ENCODE measurements at regions not wholly inside any gene's neighbourhood (a gene's known extent, or its start where the extent isn't known, plus 50 kb on each side); places are given as distances from the start of the nearest gene placed in this dataset.

DNA sequence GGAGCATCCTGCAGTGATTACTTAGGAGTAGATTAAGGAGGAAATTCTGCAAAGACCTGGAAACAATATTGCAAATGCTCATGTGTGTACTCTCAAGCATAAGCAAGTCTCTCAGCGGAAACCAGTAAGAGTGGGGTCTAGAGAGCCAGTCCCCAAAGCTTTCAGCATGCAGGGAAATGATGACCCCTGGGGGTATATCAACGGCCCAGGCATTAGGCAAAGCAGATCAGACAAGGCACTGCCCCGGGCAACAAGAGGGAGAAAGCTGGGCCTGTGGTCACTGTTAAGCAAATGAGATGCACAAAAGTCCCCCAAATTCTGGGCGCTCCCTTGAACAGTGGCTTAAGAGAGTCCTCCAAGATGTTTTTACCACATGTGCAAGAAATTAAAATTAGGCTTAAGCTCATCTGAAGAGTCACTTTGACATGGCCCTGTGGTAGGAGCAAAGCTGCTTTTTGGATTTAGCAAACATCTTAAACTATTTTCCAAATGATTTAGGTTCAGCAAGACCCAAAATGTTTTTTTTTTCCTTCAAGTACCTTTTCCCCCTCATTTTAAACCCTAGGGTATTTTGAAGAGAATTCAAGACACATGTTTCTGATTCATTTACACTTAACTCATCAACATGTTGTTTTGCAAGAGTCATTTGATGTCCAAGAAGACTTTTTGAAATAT, 457.1 kb upstream of the TBX3 start:
- TF ChIP-seq, protein P1, sequence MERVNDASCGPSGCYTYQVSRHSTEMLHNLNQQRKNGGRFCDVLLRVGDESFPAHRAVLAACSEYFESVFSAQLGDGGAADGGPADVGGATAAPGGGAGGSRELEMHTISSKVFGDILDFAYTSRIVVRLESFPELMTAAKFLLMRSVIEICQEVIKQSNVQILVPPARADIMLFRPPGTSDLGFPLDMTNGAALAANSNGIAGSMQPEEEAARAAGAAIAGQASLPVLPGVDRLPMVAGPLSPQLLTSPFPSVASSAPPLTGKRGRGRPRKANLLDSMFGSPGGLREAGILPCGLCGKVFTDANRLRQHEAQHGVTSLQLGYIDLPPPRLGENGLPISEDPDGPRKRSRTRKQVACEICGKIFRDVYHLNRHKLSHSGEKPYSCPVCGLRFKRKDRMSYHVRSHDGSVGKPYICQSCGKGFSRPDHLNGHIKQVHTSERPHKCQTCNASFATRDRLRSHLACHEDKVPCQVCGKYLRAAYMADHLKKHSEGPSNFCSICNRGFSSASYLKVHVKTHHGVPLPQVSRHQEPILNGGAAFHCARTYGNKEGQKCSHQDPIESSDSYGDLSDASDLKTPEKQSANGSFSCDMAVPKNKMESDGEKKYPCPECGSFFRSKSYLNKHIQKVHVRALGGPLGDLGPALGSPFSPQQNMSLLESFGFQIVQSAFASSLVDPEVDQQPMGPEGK (CRISPR knock-in tag; IDR thresholded peaks at IDR 0.05; ENCODE audit: borderline replicate concordance), result no peak
- TF ChIP-seq, protein P2, sequence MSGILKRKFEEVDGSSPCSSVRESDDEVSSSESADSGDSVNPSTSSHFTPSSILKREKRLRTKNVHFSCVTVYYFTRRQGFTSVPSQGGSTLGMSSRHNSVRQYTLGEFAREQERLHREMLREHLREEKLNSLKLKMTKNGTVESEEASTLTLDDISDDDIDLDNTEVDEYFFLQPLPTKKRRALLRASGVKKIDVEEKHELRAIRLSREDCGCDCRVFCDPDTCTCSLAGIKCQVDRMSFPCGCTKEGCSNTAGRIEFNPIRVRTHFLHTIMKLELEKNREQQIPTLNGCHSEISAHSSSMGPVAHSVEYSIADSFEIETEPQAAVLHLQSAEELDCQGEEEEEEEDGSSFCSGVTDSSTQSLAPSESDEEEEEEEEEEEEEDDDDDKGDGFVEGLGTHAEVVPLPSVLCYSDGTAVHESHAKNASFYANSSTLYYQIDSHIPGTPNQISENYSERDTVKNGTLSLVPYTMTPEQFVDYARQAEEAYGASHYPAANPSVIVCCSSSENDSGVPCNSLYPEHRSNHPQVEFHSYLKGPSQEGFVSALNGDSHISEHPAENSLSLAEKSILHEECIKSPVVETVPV (CRISPR knock-in tag; IDR thresholded peaks at IDR 0.05), result no peak
- no peak for TF ChIP-seq BACH2 (CRISPR knock-in tag; IDR thresholded peaks at IDR 0.05; ENCODE audit: borderline replicate concordance)
- TF ChIP-seq OSR1 (CRISPR knock-in tag; IDR thresholded peaks at IDR 0.05), result no peak
- no peak for TF ChIP-seq RARB (CRISPR knock-in tag; IDR thresholded peaks at IDR 0.05)
- TF ChIP-seq, protein P3, sequence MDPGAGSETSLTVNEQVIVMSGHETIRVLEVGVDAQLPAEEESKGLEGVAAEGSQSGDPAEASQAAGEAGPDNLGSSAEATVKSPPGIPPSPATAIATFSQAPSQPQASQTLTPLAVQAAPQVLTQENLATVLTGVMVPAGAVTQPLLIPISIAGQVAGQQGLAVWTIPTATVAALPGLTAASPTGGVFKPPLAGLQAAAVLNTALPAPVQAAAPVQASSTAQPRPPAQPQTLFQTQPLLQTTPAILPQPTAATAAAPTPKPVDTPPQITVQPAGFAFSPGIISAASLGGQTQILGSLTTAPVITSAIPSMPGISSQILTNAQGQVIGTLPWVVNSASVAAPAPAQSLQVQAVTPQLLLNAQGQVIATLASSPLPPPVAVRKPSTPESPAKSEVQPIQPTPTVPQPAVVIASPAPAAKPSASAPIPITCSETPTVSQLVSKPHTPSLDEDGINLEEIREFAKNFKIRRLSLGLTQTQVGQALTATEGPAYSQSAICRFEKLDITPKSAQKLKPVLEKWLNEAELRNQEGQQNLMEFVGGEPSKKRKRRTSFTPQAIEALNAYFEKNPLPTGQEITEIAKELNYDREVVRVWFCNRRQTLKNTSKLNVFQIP (CRISPR knock-in tag; IDR thresholded peaks at IDR 0.05; ENCODE audit: borderline replicate concordance, low read depth), result no peak
- no peak for TF ChIP-seq SNAI2 (CRISPR knock-in tag; IDR thresholded peaks at IDR 0.05)
- TF ChIP-seq, protein P4, sequence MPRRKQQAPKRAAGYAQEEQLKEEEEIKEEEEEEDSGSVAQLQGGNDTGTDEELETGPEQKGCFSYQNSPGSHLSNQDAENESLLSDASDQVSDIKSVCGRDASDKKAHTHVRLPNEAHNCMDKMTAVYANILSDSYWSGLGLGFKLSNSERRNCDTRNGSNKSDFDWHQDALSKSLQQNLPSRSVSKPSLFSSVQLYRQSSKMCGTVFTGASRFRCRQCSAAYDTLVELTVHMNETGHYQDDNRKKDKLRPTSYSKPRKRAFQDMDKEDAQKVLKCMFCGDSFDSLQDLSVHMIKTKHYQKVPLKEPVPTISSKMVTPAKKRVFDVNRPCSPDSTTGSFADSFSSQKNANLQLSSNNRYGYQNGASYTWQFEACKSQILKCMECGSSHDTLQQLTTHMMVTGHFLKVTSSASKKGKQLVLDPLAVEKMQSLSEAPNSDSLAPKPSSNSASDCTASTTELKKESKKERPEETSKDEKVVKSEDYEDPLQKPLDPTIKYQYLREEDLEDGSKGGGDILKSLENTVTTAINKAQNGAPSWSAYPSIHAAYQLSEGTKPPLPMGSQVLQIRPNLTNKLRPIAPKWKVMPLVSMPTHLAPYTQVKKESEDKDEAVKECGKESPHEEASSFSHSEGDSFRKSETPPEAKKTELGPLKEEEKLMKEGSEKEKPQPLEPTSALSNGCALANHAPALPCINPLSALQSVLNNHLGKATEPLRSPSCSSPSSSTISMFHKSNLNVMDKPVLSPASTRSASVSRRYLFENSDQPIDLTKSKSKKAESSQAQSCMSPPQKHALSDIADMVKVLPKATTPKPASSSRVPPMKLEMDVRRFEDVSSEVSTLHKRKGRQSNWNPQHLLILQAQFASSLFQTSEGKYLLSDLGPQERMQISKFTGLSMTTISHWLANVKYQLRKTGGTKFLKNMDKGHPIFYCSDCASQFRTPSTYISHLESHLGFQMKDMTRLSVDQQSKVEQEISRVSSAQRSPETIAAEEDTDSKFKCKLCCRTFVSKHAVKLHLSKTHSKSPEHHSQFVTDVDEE (CRISPR knock-in tag; IDR thresholded peaks at IDR 0.05), result no peak
- TF ChIP-seq ZC3H10 (CRISPR knock-in tag; IDR thresholded peaks at IDR 0.05), result no peak
- no peak for TF ChIP-seq ZNF8 (CRISPR knock-in tag; IDR thresholded peaks at IDR 0.05)

DNA sequence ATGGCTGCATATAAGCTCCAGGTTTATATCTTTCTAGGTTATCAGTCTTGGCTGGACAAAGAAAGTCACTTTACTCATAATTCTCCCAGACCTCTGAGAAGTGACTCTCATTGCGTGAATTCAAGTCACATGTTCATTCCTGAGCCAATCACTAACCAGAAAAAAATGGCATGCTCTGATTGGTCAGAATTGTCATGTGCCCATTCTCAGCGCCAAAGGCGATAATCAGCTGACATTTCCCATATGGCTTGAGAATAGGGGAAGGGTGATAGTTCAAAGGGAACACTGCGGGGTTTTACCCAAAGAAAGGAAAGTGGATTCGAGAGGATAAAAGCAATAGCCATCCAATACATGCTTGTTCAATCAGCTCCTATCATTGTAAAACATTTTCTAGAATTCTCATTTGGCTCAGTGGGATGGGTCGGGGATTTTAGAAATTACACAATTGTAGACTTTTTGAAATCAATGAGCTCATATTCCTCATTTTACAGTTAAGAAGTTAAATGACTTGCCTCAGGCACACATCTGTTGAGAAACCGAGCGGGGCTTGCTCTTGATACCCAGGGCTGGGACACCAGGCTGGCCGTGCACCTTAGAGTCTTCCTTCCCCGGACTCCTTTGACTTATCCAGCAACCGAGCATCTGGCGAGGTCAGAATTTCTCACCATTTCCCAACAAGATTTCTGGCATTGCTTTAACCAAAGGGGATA, 454.0 kb upstream of the TBX3 start:
- ATAC-seq, result no peak
- TF ChIP-seq ZFP3 (CRISPR knock-in tag; IDR thresholded peaks at IDR 0.05) (no peak), ESRRG (CRISPR knock-in tag; IDR thresholded peaks at IDR 0.05) (no peak), ZNF70 (CRISPR knock-in tag; IDR thresholded peaks at IDR 0.05) (no peak), GLIS3 (CRISPR knock-in tag; IDR thresholded peaks at IDR 0.05) (no peak), ARNTL (CRISPR knock-in tag; IDR thresholded peaks at IDR 0.05; ENCODE audit: borderline replicate concordance, low read depth) (no peak)
- TF ChIP-seq, protein P5, sequence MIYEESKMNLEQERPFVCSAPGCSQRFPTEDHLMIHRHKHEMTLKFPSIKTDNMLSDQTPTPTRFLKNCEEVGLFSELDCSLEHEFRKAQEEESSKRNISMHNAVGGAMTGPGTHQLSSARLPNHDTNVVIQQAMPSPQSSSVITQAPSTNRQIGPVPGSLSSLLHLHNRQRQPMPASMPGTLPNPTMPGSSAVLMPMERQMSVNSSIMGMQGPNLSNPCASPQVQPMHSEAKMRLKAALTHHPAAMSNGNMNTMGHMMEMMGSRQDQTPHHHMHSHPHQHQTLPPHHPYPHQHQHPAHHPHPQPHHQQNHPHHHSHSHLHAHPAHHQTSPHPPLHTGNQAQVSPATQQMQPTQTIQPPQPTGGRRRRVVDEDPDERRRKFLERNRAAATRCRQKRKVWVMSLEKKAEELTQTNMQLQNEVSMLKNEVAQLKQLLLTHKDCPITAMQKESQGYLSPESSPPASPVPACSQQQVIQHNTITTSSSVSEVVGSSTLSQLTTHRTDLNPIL (CRISPR knock-in tag; IDR thresholded peaks at IDR 0.05; ENCODE audit: low read depth), result no peak

More for the DNA sequence above, 457.1 kb upstream of the TBX3 start:
- no peak for ATAC-seq

DNA sequence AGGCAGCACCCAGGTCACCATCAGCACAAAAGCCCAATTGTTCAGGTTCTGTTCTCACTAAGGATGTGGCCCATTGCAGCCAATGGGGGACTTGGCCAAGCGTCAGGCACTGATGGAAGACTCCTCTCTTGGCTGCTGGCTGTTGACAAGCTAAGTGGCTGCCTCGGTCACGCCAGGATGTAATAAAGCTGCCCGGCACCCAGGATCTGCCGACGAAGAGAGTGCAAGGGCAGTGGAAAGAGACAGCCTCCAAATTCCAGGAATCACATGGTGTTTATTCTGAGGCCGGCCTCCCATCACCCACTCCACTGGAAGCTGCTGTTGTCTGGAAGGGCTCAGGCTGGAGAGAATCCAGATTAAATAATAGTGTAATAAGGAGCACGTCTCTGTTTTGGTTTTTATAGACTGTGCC, 451.8 kb upstream of the TBX3 start:
- TF ChIP-seq ISL1 (CRISPR knock-in tag; IDR thresholded peaks at IDR 0.05), result 0 out of 2 replicates have a peak, but pooled peaks have one; percentile 7
- TF ChIP-seq, protein P5 (CRISPR knock-in tag; IDR thresholded peaks at IDR 0.05; ENCODE audit: low read depth), result no peak
- ATAC-seq, result no peak
